ENCODE measurements at regions not wholly inside any gene's neighbourhood (a gene's known extent, or its start where the extent isn't known, plus 50 kb on each side); places are given as distances from the start of the nearest gene placed in this dataset.
"Not testable (repeated sequence)": the region's sequence is repeated elsewhere in the genome, so short reads cannot be mapped to it uniquely, and the experiment has no call there.

DNA sequence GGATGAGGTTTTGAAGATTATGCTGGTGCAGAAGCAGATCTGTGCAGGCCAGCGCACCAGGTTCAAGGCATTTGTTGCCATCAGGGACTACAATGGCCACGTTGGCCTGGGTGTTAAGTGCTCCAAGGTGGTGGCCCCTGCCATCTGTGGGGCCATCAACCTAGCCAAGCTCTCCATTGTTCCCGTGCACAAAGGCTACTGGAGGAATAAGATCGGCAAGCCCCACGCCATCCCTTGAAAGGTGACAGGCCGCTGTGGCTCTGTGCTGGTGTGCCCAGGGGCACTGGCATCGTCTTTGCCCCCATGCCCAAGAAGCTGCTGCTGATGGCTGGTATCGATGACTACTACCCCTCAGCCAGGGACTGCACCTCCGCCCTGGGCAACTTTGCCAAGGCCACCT is 142.5 kb downstream of the SPATA31D1 start:
- Mint-ChIP-seq H3K4me3 (no peak overlapping the region), H3K9me3 (peaks cover 0 to 6% of the 10 kb centered on the region in 2 donors), H3K27ac (no peak overlapping the region), H3K4me1 (no peaks in the 10 kb centered on the region), H3K27me3 (no peaks in the 10 kb centered on the region)
- ATAC-seq (no peak), DNase-seq (no peak)

DNA sequence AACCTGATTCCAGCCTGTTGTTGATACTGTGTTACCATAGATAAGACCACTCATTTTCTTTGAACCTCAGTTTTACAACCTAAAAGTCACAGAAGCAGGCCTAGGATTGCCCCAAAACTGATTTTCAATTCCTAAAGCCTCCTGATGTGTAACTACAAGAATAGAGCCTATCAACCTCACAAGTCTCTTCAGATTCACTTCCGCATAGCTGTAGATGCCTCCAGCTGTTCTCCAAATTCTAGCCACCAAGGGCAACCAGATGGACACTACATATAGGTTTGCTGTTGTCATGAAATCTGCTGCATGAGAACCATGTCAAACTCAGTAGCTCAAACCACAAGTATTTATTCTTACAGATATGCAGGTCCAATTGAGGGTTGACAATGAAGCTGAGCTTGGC is 143.5 kb downstream of the SPATA31D1 start:
- Mint-ChIP-seq H3K9me3 (peaks cover 0 to 6% of the 10 kb centered on the region in 2 donors), H3K27ac (no peak overlapping the region), H3K4me1 (no peaks in the 10 kb centered on the region), H3K27me3 (no peaks in the 10 kb centered on the region), H3K4me3 (no peak overlapping the region)
- no peak for ATAC-seq
- DNase-seq = no peak

- DNase-seq = no peak
- Mint-ChIP-seq H3K27me3 (no peaks in the 10 kb centered on the region), H3K9me3 (peaks cover 0 to 6% of the 10 kb centered on the region in 2 donors), H3K27ac (no peak overlapping the region), H3K4me1 (no peaks in the 10 kb centered on the region), H3K4me3 (no peak overlapping the region)
- no peak for ATAC-seq
Measured at GRCh38 chr9:82134010-82134409, 145.4 kb downstream of the SPATA31D1 start.

GRCh38 chr9:82135106-82135505 is 146.5 kb downstream of the SPATA31D1 start:
- Mint-ChIP-seq H3K9me3 (peaks cover 0 to 6% of the 10 kb centered on the region in 2 donors), H3K4me3 (no peak overlapping the region), H3K27ac (no peak overlapping the region), H3K27me3 (no peaks in the 10 kb centered on the region), H3K4me1 (no peaks in the 10 kb centered on the region)
- no peak for ATAC-seq
- no peak for DNase-seq

DNA sequence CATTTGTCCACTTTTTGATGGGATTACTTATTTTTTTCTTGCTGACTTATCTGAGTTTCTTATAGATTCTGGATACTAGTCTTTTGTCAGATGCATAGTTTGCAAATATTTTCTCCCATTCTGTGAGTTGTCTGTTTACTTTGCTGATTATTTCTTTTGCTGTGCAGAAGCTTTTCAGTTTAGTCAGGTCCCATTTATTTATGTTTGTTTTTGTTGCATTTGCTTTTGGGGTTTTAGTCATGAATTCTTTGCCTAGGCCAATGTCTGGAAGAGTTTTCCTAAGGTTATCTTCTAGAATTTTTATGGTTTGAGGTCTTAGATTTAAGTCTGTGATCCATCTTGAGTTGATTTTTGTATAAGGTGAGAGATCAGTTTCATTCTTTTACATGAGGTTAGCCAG is 149.5 kb downstream of the SPATA31D1 start:
- not testable (repeated sequence) for DNase-seq, H3K27ac Mint-ChIP-seq, H3K4me3 Mint-ChIP-seq, H3K4me1 Mint-ChIP-seq, H3K9me3 Mint-ChIP-seq, H3K27me3 Mint-ChIP-seq, ATAC-seq

- DNase-seq (no peak), ATAC-seq (no peak)
- Mint-ChIP-seq H3K9me3 (peaks cover 0 to 5% of the 10 kb centered on the region in 2 donors), H3K27me3 (no peaks in the 10 kb centered on the region), H3K4me3 (no peak overlapping the region), H3K27ac (no peak overlapping the region), H3K4me1 (no peaks in the 10 kb centered on the region)
Measured at GRCh38 chr9:82140471-82140870, 151.9 kb downstream of the SPATA31D1 start.

DNA sequence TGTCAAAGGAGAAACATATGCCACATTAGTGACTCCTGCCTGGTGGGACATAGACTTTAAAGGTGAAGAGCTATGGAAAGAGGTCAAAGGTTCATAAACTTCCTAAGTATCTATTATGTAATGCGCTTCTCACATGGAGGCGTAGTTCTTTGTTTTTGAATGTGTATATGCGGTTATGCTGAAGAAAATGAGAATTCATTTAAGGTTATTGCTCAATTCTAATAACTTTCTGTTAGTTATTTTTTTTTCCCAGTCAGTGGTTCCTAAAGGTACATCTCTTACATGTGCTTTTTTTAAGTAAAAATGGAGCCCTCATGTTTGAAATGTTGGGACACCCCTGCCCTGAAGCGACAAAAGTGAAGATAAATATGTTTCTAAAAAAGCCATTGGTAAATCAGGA is 156.2 kb downstream of the SPATA31D1 start:
- DNase-seq (no peak), ATAC-seq (no peak)
- Mint-ChIP-seq H3K4me3 (no peak overlapping the region), H3K9me3 (no peaks in the 10 kb centered on the region), H3K27me3 (no peaks in the 10 kb centered on the region), H3K27ac (no peak overlapping the region), H3K4me1 (no peaks in the 10 kb centered on the region)

DNA sequence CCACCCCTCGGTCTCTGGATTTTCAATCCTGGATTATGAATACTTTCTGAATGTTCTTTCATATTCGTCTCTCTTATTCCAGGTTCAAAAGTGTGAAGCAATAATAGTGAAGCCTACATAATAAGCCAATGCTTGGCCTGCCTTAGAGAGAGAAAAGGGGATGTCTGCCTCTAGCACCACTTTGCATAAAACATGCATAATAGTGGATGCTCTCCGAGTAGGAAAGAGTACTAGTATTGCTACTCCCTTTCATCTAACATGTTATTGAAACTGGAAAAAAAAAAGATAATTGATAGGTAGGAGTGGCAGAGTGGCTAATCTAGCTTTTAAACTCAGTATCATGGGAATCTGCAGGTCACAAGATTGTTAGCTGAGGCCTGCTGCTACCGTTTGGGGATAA is 158.1 kb downstream of the SPATA31D1 start:
- H3K4me3 Mint-ChIP-seq = no peak overlapping the region
- no peak overlapping the region for H3K27ac Mint-ChIP-seq
- H3K9me3 Mint-ChIP-seq = peaks cover 0 to 8% of the 10 kb centered on the region in 2 donors
- DNase-seq (no peak), ATAC-seq (no peak)
- no peaks in the 10 kb centered on the region for H3K4me1 Mint-ChIP-seq
- no peaks in the 10 kb centered on the region for H3K27me3 Mint-ChIP-seq

- ATAC-seq (no peak), DNase-seq (no peak)
- Mint-ChIP-seq H3K9me3 (peaks cover 0 to 8% of the 10 kb centered on the region in 2 donors), H3K4me3 (no peak overlapping the region), H3K27me3 (no peaks in the 10 kb centered on the region), H3K27ac (no peak overlapping the region), H3K4me1 (no peaks in the 10 kb centered on the region)
Measured at GRCh38 chr9:82147798-82148425, 159.3 kb downstream of the SPATA31D1 start.

DNA sequence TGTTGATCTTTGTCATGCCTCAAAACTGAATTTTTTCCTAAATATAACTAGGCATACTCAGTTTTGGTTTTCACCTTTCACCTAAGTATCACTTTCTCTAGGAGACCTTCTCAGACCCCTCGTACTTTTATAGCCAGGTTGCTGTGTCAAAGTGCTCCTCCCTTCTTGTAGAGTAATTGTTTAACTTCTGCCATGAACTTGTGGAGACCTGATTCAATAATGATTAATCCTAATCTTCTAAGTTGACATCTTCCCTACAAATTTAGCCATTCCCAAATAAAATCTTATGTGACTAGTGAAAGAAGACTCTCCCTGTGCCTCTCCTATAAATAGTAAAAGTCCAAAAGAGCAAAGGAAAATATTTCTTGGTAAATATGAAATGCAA is 159.8 kb downstream of the SPATA31D1 start:
- H3K27me3 Mint-ChIP-seq = no peaks in the 10 kb centered on the region
- ATAC-seq (no peak), DNase-seq (no peak)
- no peak overlapping the region for H3K27ac Mint-ChIP-seq
- H3K4me1 Mint-ChIP-seq = no peaks in the 10 kb centered on the region
- H3K9me3 Mint-ChIP-seq = peaks cover 0 to 8% of the 10 kb centered on the region in 2 donors
- no peak overlapping the region for H3K4me3 Mint-ChIP-seq

GRCh38 chr9:82148901-82149461 is 160.4 kb downstream of the SPATA31D1 start:
- DNase-seq = no peak
- Mint-ChIP-seq H3K27ac (no peak overlapping the region), H3K9me3 (peaks cover 0 to 8% of the 10 kb centered on the region in 2 donors), H3K4me3 (no peak overlapping the region), H3K27me3 (no peaks in the 10 kb centered on the region), H3K4me1 (no peaks in the 10 kb centered on the region)
- no peak for ATAC-seq

- Mint-ChIP-seq H3K27ac (no peak overlapping the region), H3K4me1 (no peaks in the 10 kb centered on the region)
- no peak for DNase-seq
Measured at GRCh38 chr9:82149501-82149946, 161.0 kb downstream of the SPATA31D1 start.

DNA sequence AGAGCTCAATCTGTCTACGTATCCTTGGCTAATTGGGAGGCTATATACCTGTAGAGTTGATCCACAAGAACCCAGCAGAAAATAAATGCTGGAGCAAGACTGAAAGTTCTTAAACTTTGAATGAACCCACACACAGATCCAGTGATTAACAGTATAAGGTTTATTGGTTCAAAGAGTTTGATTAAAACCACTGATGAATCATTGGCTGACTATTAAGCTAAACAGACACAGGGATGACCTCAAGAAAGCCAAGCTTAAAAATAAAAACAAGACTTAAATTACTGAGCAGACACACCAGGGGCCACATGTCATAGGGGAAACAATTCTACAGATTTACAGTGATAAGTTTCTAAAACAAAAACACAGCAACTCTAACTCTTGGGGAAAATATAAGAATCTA is 163.6 kb downstream of the SPATA31D1 start:
- H3K27ac Mint-ChIP-seq = no peak overlapping the region
- H3K9me3 Mint-ChIP-seq = peaks cover 4 to 8% of the 10 kb centered on the region in 2 donors
- no peaks in the 10 kb centered on the region for H3K27me3 Mint-ChIP-seq
- H3K4me3 Mint-ChIP-seq = no peak overlapping the region
- no peak for ATAC-seq
- DNase-seq = no peak
- H3K4me1 Mint-ChIP-seq = no peaks in the 10 kb centered on the region

More at GRCh38 chr9:82149501-82149946, 161.0 kb downstream of the SPATA31D1 start:
- Mint-ChIP-seq H3K9me3 (peaks cover 0 to 8% of the 10 kb centered on the region in 2 donors), H3K27me3 (no peaks in the 10 kb centered on the region), H3K4me3 (no peak overlapping the region)
- no peak for ATAC-seq

GRCh38 chr9:82153032-82153431 is 164.5 kb downstream of the SPATA31D1 start:
- no peaks in the 10 kb centered on the region for H3K4me1 Mint-ChIP-seq
- H3K9me3 Mint-ChIP-seq = peaks cover 4 to 8% of the 10 kb centered on the region in 2 donors
- no peak overlapping the region for H3K4me3 Mint-ChIP-seq
- no peak overlapping the region for H3K27ac Mint-ChIP-seq
- ATAC-seq = no peak
- H3K27me3 Mint-ChIP-seq = no peaks in the 10 kb centered on the region
- DNase-seq = no peak

DNA sequence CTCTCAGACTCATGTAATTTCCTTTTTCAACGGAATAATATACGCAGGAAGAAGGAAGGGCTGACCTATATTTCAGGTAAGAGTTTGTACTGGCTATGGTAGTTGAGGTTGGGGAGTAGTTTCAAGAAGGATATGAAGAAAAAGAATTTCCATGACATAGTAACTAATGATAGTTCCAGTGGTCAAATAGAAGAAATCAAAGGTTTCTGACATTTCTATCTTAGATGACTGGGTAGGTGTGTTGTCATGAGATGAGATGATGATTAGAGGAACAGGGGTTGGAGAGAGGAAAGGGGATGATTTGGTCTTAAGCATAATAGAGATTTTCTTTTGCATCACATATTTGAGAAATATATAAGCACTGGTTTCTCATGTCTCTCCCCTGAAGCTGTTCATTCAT is 166.0 kb downstream of the SPATA31D1 start:
- ATAC-seq (no peak), DNase-seq (no peak)
- H3K9me3 Mint-ChIP-seq = peaks cover 4 to 8% of the 10 kb centered on the region in 2 donors
- H3K27ac Mint-ChIP-seq = no peak overlapping the region
- H3K4me1 Mint-ChIP-seq = no peaks in the 10 kb centered on the region
- no peak overlapping the region for H3K4me3 Mint-ChIP-seq
- no peaks in the 10 kb centered on the region for H3K27me3 Mint-ChIP-seq

GRCh38 chr9:82161876-82162275 is 173.3 kb downstream of the SPATA31D1 start:
- Mint-ChIP-seq H3K4me1 (no peaks in the 10 kb centered on the region), H3K9me3 (no peaks in the 10 kb centered on the region), H3K4me3 (no peak overlapping the region), H3K27ac (no peak overlapping the region), H3K27me3 (no peaks in the 10 kb centered on the region)
- DNase-seq (no peak), ATAC-seq (no peak)

DNA sequence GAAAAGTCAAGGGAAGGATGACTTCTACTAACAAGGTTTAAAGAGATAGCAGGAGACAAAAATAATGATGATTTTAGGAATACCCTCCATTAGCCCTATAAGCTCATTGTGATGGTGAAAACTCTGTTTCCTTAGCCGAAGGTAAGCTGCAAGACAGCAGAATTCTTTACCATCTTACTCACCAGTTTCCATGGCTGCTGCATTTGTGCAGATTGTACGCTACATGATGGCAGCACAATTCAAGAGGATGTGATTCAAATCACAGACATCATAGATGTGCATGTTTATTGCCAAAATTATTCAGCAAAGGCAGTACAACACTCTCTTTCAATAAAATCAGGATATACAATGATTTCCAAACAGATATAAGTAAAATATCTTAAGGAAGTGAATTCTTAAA is 175.6 kb downstream of the SPATA31D1 start:
- DNase-seq = no peak
- Mint-ChIP-seq H3K27ac (no peak overlapping the region), H3K27me3 (no peaks in the 10 kb centered on the region), H3K9me3 (peaks cover 0 to 6% of the 10 kb centered on the region in 2 donors), H3K4me3 (no peak overlapping the region), H3K4me1 (no peaks in the 10 kb centered on the region)
- ATAC-seq = no peak

Data from stimulated activated naive CD8-positive, alpha-beta T cell treated with anti-CD3 and anti-CD28 coated beads, Interleukin-15, amount 100 ng/mL, for 72 hours (primary cell).